Loucy (cell line): ENCODE measurements at regions not wholly inside any gene's neighbourhood (a gene's known extent, or its start where the extent isn't known, plus 50 kb on each side); places are given as distances from the start of the nearest gene placed in this dataset.

Experiments
- CTCF ChIP-seq: fragments of 200-600 bp; sonication (generic); conservative IDR thresholded peaks from 2 replicates; pipeline ENCODE4 v1.5.1; 2014; ENCODE audit warnings: mild to moderate bottlenecking, antibody characterized with exemption, low read length
- EZH2phosphoT487 ChIP-seq: fragments of 200-600 bp; IDR thresholded peaks from 2 replicates; pipeline ENCODE4 v1.6.1; 2018; ENCODE audit warnings: antibody characterized with exemption, mild to moderate bottlenecking, moderate library complexity, borderline replicate concordance

GRCh38 chr3:16061491-16061890, 113.0 kb upstream of the GALNT15 start:
- TF ChIP-seq CTCF (no peak), EZH2phosphoT487 (no peak)
